ENCODE measurements at regions not wholly inside any gene's neighbourhood (a gene's known extent, or its start where the extent isn't known, plus 50 kb on each side); places are given as distances from the start of the nearest gene placed in this dataset.

DNA sequence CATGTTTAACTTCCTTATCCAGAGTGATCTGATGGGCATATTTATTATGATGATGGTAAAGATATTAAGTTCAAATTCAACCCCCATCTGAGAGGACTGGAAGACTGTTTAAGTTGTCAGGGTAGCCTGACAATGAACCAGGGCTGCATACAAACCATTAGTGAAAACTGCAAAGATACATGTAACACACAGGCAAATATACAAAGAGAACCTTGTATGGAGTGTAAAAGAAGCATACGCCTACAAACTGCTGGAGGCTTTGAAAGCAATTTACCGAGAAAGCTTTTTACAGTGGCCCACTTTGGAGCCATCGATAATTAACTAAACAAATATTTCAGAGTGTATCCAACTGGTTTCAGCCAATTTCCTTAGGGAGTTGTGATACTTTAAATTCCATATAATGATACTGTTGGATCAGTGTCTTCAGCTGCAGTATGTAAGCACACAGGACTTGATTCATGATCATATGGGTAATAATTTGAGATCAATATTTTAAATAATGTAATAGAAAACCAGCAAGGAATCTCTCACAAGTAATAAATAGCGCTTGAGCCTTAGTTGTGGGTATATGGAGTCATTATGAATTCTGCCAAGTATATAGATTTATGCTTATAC lies 231.5 kb upstream of the SPRY2 start:
- H3K36me3 ChIP-seq: no peaks in the 10 kb centered on the region
- no peak overlapping the region for H3K9ac ChIP-seq (ENCODE audit: low read depth in 2 of 2, low read length in 2 of 2)
- DNase-seq: no peak
- H3K4me1 ChIP-seq: no peaks in the 10 kb centered on the region
- no peak overlapping the region for H3K4me3 ChIP-seq
- no peak overlapping the region for H3K27ac ChIP-seq
- H3K9me3 ChIP-seq: no peaks in the 10 kb centered on the region
- TF ChIP-seq, protein P1, sequence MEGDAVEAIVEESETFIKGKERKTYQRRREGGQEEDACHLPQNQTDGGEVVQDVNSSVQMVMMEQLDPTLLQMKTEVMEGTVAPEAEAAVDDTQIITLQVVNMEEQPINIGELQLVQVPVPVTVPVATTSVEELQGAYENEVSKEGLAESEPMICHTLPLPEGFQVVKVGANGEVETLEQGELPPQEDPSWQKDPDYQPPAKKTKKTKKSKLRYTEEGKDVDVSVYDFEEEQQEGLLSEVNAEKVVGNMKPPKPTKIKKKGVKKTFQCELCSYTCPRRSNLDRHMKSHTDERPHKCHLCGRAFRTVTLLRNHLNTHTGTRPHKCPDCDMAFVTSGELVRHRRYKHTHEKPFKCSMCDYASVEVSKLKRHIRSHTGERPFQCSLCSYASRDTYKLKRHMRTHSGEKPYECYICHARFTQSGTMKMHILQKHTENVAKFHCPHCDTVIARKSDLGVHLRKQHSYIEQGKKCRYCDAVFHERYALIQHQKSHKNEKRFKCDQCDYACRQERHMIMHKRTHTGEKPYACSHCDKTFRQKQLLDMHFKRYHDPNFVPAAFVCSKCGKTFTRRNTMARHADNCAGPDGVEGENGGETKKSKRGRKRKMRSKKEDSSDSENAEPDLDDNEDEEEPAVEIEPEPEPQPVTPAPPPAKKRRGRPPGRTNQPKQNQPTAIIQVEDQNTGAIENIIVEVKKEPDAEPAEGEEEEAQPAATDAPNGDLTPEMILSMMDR (IDR thresholded peaks at IDR 0.05): no peak
- no peaks in the 10 kb centered on the region for H3K27me3 ChIP-seq
- intact Hi-C loops (cut with DNase I): no loop called here

DNA sequence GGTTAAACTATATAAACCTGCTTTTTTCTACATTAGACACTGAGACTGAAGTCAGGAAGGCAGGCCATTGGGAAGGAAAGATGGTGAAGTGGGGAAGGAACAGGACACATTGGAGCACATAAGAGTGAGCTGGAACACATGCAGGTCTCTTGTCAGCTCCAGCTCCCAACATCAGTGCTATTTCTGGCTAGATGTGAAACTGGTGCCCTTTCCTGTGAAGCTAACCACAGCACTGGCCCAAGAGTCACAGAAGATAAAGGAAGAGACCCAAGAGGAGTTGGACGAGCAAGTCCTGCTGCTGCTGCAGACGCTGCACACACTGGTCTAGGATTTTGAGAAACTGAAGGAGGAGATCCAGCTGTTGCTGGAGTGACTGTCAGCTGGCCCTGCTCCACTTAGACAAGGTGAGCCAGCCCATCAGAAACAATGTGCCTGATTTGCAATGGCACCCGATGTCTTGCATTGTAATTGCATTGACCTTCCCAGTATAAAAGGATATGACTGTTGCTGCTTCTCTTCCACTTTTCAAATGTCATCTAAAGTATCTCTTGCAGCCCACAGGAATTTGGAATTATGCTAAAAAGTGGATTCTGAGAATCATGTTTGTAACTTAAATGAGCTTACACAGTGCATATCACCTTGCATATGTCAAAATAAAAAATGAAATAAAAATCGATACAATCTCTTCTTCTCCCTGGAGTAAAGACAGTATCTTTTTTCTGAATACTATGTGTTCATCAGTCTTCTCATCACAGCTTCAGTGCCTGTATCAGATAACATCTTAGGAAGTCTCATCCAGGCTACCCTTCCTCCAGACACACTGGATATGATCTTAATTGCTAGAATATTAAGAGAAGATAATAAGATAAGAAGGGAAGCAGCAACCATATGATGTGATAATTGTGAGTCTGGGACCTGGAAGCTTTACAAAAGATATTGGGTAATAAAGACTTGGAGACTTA lies 230.7 kb upstream of the SPRY2 start:
- no peak for DNase-seq
- H3K27me3 ChIP-seq: no peaks in the 10 kb centered on the region
- no peaks in the 10 kb centered on the region for H3K9me3 ChIP-seq
- no peaks in the 10 kb centered on the region for H3K36me3 ChIP-seq
- H3K4me1 ChIP-seq: no peaks in the 10 kb centered on the region
- no peak overlapping the region for H3K9ac ChIP-seq (ENCODE audit: low read depth in 2 of 2, low read length in 2 of 2)
- intact Hi-C loops (cut with DNase I): no loop called here
- no peak overlapping the region for H3K27ac ChIP-seq
- no peak overlapping the region for H3K4me3 ChIP-seq
- TF ChIP-seq, protein P1 (IDR thresholded peaks at IDR 0.05): no peak

DNA sequence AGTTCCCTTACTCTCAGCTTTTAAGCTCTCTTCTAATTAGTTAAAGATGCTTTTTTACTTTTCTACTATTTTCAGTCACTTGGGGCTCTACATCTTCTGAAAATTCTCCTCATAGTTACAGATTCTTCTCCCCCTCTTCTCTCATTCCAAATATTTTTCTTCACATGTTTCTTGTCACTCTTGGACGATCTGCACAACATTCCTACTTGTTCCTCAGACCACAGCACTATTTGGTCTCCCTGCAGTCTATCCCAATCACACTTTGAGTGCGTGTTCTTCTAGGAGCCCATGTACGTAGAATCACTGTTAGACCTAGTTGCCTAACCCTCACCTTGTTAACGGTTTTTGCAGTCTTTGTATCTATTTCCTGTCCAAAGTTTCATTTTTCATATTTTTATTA lies 222.5 kb upstream of the SPRY2 start:
- Histone ChIP-seq H3K27me3 (no peaks in the 10 kb centered on the region), H3K36me3 (no peaks in the 10 kb centered on the region), H3K9ac (ENCODE audit: low read depth in 2 of 2, low read length in 2 of 2) (no peak overlapping the region), H3K4me3 (no peak overlapping the region), H3K27ac (no peak overlapping the region), H3K4me1 (no peaks in the 10 kb centered on the region), H3K9me3 (no peaks in the 10 kb centered on the region)
- TF ChIP-seq, protein P1 (IDR thresholded peaks at IDR 0.05): no peak
- intact Hi-C loops (cut with DNase I): no loop called here
- no peak for DNase-seq

DNA sequence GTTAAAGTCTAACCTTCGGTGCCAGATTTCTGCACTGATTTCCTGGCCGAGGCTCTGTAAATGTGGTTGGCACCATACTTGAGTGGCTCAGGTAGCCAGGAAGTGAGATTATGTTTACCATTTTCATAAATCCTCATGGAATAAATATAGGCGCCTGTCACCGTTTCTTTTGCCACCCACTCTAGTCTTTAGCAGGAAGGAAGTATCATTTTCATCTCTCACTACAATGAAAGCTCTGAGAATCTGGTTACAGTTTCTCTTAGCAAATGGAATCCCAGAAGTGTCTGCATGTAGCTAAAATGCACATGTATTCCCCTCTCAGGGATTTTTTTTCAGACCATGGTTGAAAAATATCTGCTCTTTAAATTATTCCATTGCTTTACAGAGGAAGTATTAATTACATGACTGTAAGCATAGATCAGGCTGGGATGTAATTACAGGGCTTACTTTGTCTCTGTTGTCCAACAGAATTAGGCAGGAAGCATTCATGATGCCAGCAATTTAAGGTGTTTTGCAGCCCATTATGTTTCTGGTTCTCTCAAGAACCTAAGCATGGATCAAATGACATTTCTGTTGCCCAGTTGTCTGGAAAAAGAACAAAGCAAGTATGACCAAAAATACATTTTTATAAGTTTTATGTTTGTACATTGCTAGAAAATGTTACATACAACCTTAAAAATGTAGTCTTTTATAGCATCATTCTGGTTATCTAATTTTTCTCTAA lies 221.7 kb upstream of the SPRY2 start:
- intact Hi-C loops (cut with DNase I): no loop called here
- no peaks in the 10 kb centered on the region for H3K36me3 ChIP-seq
- no peak overlapping the region for H3K27ac ChIP-seq
- H3K4me1 ChIP-seq: no peaks in the 10 kb centered on the region
- no peak overlapping the region for H3K4me3 ChIP-seq
- TF ChIP-seq, protein P1 (IDR thresholded peaks at IDR 0.05): no peak
- no peaks in the 10 kb centered on the region for H3K27me3 ChIP-seq
- no peak for DNase-seq
- no peak overlapping the region for H3K9ac ChIP-seq (ENCODE audit: low read depth in 2 of 2, low read length in 2 of 2)
- H3K9me3 ChIP-seq: no peaks in the 10 kb centered on the region

DNA sequence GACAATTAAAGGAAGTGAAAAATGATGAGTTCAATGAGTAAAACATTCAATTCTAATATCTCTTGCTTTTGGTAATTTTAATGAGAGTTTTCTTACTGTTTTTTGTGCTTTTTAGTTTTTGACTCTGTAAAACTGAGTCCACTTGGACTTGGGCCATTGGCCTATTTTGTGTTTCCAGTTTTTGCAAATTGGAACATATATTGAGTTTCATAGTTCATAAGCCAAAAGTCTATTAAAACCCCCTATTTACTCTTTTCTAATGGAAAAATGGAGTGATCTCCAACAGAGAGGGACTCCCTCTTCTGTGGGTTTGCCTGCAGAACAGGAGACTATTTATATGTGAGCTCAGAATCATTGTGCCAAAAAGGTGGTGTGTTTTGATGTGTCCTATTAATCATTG lies 219.7 kb upstream of the SPRY2 start:
- Histone ChIP-seq H3K27ac (no peak overlapping the region), H3K36me3 (no peaks in the 10 kb centered on the region), H3K4me3 (no peak overlapping the region), H3K4me1 (no peaks in the 10 kb centered on the region), H3K9me3 (no peaks in the 10 kb centered on the region), H3K9ac (ENCODE audit: low read depth in 2 of 2, low read length in 2 of 2) (no peak overlapping the region), H3K27me3 (no peaks in the 10 kb centered on the region)
- DNase-seq: no peak
- TF ChIP-seq, protein P1 (IDR thresholded peaks at IDR 0.05): no peak
- intact Hi-C loops (cut with DNase I): no loop called here

Measured in colonic mucosa (tissue), 4 donors.